HEK293 (cell line): ENCODE measurements at regions not wholly inside any gene's neighbourhood (a gene's known extent, or its start where the extent isn't known, plus 50 kb on each side); places are given as distances from the start of the nearest gene placed in this dataset.
"Not testable (repeated sequence)": the region's sequence is repeated elsewhere in the genome, so short reads cannot be mapped to it uniquely, and the experiment has no call there.

Source experiments
- BCL11A ChIP-seq: fragments of 450-650 bp; formaldehyde crosslinking; IDR thresholded peaks from 2 replicates; pipeline ENCODE4 v1.5.1; 2016; ENCODE audit warnings: low read depth, missing biosample characterization, missing genetic modification characterization
- TF ChIP-seq, protein P1 (sequence below): fragments of 450-650 bp; formaldehyde crosslinking; IDR thresholded peaks from 2 replicates; pipeline ENCODE4 v1.5.1; 2016; ENCODE audit warnings: missing biosample characterization, missing genetic modification characterization

- TF ChIP-seq, protein P1, sequence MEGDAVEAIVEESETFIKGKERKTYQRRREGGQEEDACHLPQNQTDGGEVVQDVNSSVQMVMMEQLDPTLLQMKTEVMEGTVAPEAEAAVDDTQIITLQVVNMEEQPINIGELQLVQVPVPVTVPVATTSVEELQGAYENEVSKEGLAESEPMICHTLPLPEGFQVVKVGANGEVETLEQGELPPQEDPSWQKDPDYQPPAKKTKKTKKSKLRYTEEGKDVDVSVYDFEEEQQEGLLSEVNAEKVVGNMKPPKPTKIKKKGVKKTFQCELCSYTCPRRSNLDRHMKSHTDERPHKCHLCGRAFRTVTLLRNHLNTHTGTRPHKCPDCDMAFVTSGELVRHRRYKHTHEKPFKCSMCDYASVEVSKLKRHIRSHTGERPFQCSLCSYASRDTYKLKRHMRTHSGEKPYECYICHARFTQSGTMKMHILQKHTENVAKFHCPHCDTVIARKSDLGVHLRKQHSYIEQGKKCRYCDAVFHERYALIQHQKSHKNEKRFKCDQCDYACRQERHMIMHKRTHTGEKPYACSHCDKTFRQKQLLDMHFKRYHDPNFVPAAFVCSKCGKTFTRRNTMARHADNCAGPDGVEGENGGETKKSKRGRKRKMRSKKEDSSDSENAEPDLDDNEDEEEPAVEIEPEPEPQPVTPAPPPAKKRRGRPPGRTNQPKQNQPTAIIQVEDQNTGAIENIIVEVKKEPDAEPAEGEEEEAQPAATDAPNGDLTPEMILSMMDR = not testable (repeated sequence)
- TF ChIP-seq BCL11A (tag by site-specific recombination) = not testable (repeated sequence)
These were observed 134.1 kb downstream of the PSAT1 start for GRCh38 chr9:78431039-78431438.
